ENCODE measurements at regions not wholly inside any gene's neighbourhood (a gene's known extent, or its start where the extent isn't known, plus 50 kb on each side); places are given as distances from the start of the nearest gene placed in this dataset.

DNA sequence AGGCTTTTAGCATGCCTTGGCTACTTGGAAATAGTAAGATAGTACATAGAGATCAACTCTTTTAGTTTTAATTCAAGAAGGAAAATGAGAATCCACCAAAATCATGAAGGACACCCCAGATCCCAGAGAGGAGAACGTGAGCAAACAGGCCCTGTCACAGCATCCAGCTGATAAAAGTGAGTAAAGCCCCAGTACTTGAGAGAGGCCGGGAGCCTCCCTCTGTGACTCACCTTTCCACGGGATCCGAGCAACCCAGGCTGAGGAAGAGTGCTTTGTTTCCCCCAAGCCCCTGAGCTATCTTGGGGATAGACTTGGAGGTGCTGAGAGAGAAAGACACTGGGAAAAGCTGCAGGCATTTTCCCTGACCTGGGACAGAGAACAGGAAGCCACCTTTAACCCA lies 238.6 kb downstream of the DUSP10 start:
- peaks cover 0 to 3% of the 10 kb centered on the region in 2 donors for H3K9me3 ChIP-seq (ENCODE audit: control insufficient read depth in 2 of 2, insufficient read depth in 1 of 2, low read length in 1 of 2)
- 96% methylated on average over 4 of the region's 4 CpGs for WGBS
- H3K36me3 ChIP-seq (ENCODE audit: control insufficient read depth in 2 of 2, insufficient read depth in 2 of 2, low read length in 1 of 2): no peaks in the 10 kb centered on the region
- H3K4me1 ChIP-seq (ENCODE audit: control insufficient read depth in 2 of 2, insufficient read depth in 2 of 2, low read length in 2 of 2): no peaks in the 10 kb centered on the region
- no peak overlapping the region for H3K4me3 ChIP-seq (ENCODE audit: low read length in 2 of 2)
- H3K27me3 ChIP-seq (ENCODE audit: control insufficient read depth in 2 of 2, insufficient read depth in 1 of 2, low read length in 1 of 2): no peaks in the 10 kb centered on the region
- H3K27ac ChIP-seq (ENCODE audit: low read depth in 1 of 2, low read length in 1 of 2): no peak overlapping the region
- DNase-seq (ENCODE audit: low read depth in 6 of 9, low spot score in 9 of 9): no peak

DNA sequence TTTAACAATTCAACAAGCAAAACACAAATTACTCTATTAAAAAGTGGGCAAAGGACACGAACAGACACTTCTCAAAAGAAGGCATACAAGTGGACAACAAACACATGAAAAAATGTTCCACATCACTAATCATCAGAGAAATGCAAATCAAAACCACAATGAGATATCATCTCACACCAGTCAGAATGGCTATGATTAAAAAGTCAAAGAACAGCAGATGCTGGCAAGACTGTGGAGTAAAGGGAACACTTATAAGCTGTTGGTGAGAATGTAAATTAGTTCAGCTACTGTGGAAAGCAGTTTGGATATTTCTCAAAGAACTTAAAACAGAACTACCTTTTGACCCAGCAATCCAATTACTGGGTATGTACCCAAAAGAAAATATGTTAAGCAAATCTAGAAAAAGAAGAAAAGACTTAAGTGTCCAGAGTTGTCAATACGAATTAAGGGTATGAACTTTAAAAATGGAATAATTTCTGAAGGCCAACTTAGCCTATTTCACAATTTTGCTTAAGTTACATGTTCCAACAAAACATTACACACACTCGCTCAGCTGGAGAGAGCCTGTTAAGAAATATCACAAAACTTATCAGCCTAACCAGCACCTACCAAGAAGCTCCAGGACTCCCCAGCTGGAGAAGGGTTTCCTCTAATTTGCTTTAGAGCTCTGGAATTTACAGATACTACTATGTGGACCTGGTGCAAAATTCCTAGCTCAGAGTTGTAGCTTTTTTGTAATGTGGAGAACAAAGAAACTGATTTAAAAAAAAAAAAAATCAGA lies 232.1 kb downstream of the DUSP10 start:
- 96% methylated on average over 3 of the region's 3 CpGs for WGBS
- Histone ChIP-seq H3K36me3 (ENCODE audit: control insufficient read depth in 2 of 2, insufficient read depth in 2 of 2, low read length in 1 of 2) (no peaks in the 10 kb centered on the region), H3K27me3 (ENCODE audit: control insufficient read depth in 2 of 2, insufficient read depth in 1 of 2, low read length in 1 of 2) (no peaks in the 10 kb centered on the region), H3K9me3 (ENCODE audit: control insufficient read depth in 2 of 2, insufficient read depth in 1 of 2, low read length in 1 of 2) (peaks cover 0 to 3% of the 10 kb centered on the region in 2 donors), H3K4me3 (ENCODE audit: low read length in 2 of 2) (no peak overlapping the region), H3K27ac (ENCODE audit: low read depth in 1 of 2, low read length in 1 of 2) (no peak overlapping the region), H3K4me1 (ENCODE audit: control insufficient read depth in 2 of 2, insufficient read depth in 2 of 2, low read length in 2 of 2) (no peaks in the 10 kb centered on the region)
- DNase-seq (ENCODE audit: low read depth in 6 of 9, low spot score in 9 of 9): no peak

DNA sequence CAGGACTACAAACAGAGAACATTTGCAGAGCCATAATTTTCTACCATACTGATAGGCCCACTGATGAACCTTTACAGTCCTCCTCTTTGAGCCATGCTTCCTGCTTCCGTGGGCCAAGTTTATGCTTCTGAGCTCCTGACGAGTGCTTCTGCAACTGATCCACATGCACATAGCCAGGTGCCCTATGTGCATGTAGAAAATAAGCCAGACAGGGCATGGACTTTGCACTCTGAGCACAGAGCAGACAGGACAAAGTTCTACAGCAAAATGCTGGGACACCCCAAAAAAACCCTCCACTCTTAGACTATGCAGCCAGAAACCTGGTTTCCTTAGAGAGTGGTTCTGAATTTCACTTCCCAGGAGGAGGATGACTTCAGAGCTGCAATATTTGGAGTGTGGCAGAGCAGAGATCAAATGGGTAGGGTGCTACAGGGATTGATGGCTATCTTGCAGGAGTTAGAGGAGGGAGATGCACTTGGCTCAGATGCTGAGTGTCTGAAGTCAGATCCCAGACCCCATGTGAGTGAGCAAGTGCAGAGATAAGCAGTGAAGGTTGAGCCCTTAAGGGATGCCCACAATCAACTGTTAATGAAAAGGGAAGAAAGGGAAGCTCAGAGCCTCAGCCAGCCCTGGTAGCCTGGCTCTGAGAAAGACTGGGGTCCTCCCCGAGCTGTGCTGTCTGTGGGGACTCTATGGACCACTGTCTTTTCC lies 230.9 kb downstream of the DUSP10 start:
- H3K4me3 ChIP-seq (ENCODE audit: low read length in 2 of 2): no peak overlapping the region
- 95% methylated on average over 3 of the region's 3 CpGs for WGBS
- H3K9me3 ChIP-seq (ENCODE audit: control insufficient read depth in 2 of 2, insufficient read depth in 1 of 2, low read length in 1 of 2): no peaks in the 10 kb centered on the region
- no peaks in the 10 kb centered on the region for H3K4me1 ChIP-seq (ENCODE audit: control insufficient read depth in 2 of 2, insufficient read depth in 2 of 2, low read length in 2 of 2)
- no peak for DNase-seq (ENCODE audit: low read depth in 6 of 9, low spot score in 9 of 9)
- H3K27me3 ChIP-seq (ENCODE audit: control insufficient read depth in 2 of 2, insufficient read depth in 1 of 2, low read length in 1 of 2): no peaks in the 10 kb centered on the region
- no peaks in the 10 kb centered on the region for H3K36me3 ChIP-seq (ENCODE audit: control insufficient read depth in 2 of 2, insufficient read depth in 2 of 2, low read length in 1 of 2)
- no peak overlapping the region for H3K27ac ChIP-seq (ENCODE audit: low read depth in 1 of 2, low read length in 1 of 2)

DNA sequence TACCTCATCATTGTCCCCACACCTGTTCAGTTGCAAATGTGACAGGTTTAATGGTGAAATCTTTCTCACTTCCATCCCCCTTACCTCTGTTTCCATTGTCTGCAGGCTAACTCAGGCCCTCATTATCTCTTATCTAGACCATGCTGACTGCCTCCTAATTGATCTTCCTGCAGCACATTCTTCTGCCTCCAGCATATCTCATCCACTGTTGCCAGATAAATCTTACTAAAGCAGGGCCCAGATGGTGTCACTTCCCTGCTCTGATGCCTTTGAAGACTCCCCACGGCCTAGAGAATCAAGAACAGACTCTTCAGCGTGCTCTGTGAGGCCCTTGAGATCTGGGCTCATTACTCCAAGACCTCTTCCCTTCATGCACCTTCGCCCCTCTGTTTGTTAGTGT lies 230.1 kb downstream of the DUSP10 start:
- 89% methylated on average over 3 of the region's 3 CpGs for whole genome bisulfite sequencing
- no peak for DNase-seq (ENCODE audit: low read depth in 6 of 9, low spot score in 9 of 9)
- H3K27ac ChIP-seq (ENCODE audit: low read depth in 1 of 2, low read length in 1 of 2): no peak overlapping the region
- no peak overlapping the region for H3K4me3 ChIP-seq (ENCODE audit: low read length in 2 of 2)
- H3K4me1 ChIP-seq (ENCODE audit: control insufficient read depth in 2 of 2, insufficient read depth in 2 of 2, low read length in 2 of 2): no peaks in the 10 kb centered on the region
- no peaks in the 10 kb centered on the region for H3K36me3 ChIP-seq (ENCODE audit: control insufficient read depth in 2 of 2, insufficient read depth in 2 of 2, low read length in 1 of 2)
- H3K27me3 ChIP-seq (ENCODE audit: control insufficient read depth in 2 of 2, insufficient read depth in 1 of 2, low read length in 1 of 2): no peaks in the 10 kb centered on the region
- no peaks in the 10 kb centered on the region for H3K9me3 ChIP-seq (ENCODE audit: control insufficient read depth in 2 of 2, insufficient read depth in 1 of 2, low read length in 1 of 2)

DNA sequence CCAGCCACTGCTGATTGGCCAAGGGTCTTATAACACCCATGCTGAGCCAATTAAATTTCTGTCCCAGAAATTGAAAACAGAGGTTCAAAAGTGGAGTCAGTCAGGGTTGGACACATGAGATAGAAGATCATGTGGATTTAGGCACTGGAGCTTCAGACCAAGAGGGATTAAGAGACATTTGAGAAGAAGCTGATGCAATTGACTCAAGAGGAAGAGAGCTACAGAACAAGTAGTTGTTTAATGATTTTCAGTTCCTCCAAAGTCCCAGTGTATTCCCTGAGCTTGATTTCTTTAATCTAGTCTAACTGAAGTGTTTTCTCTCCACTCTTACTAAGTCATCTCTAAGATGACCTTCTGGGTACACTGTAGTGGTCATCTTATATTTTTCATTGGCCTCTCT lies 227.1 kb downstream of the DUSP10 start:
- H3K4me1 ChIP-seq (ENCODE audit: control insufficient read depth in 2 of 2, insufficient read depth in 2 of 2, low read length in 2 of 2): no peaks in the 10 kb centered on the region

DNA sequence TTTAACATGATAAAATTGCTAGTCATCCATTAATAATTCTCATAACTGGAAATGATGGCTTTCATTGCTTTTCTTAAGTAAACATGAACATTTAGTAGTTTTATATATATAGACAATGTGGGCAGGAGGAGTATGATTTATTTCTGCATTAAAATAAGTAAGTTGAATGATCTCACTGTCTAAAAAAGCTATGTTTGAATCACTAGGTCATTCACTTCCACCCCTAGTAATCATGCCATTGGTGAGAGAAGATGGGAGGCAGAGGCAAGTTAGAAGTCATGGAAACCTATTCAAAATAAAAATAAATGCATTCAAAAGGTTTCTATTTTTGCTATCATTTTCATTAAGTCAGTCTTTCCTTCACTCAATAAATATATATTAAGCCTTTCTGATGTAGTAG lies 226.4 kb downstream of the DUSP10 start:
- no peaks in the 10 kb centered on the region for H3K9me3 ChIP-seq (ENCODE audit: control insufficient read depth in 2 of 2, insufficient read depth in 1 of 2, low read length in 1 of 2)
- H3K36me3 ChIP-seq (ENCODE audit: control insufficient read depth in 2 of 2, insufficient read depth in 2 of 2, low read length in 1 of 2): no peaks in the 10 kb centered on the region
- H3K4me1 ChIP-seq (ENCODE audit: control insufficient read depth in 2 of 2, insufficient read depth in 2 of 2, low read length in 2 of 2): no peaks in the 10 kb centered on the region
- H3K27ac ChIP-seq (ENCODE audit: low read depth in 1 of 2, low read length in 1 of 2): no peak overlapping the region
- DNase-seq (ENCODE audit: low read depth in 6 of 9, low spot score in 9 of 9): no peak
- H3K27me3 ChIP-seq (ENCODE audit: control insufficient read depth in 2 of 2, insufficient read depth in 1 of 2, low read length in 1 of 2): no peaks in the 10 kb centered on the region
- no peak overlapping the region for H3K4me3 ChIP-seq (ENCODE audit: low read length in 2 of 2)

More for the DNA sequence above, 227.1 kb downstream of the DUSP10 start:
- DNase-seq (ENCODE audit: low read depth in 6 of 9, low spot score in 9 of 9): no peak
- Histone ChIP-seq H3K27me3 (ENCODE audit: control insufficient read depth in 2 of 2, insufficient read depth in 1 of 2, low read length in 1 of 2) (no peaks in the 10 kb centered on the region), H3K27ac (ENCODE audit: low read depth in 1 of 2, low read length in 1 of 2) (no peak overlapping the region), H3K36me3 (ENCODE audit: control insufficient read depth in 2 of 2, insufficient read depth in 2 of 2, low read length in 1 of 2) (no peaks in the 10 kb centered on the region), H3K9me3 (ENCODE audit: control insufficient read depth in 2 of 2, insufficient read depth in 1 of 2, low read length in 1 of 2) (no peaks in the 10 kb centered on the region), H3K4me3 (ENCODE audit: low read length in 2 of 2) (no peak overlapping the region)

DNA sequence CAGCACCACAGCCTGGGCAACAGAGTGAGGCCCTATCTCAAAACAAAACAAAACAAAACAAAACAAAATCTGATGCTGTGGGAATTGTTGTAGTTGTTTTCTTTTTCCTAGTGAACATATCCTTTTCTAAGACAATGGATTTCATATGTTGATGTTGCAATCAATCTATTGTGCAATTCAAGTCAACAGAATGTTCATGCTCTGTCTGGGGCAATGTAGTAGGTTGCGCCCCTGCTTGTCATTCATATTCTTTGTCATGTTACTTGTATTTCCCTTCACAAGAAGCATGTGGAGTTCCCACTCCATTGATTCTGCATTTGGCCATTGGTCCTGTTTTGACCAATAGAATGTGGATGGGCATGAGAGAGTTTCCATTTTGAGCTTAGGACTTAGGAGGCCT lies 223.9 kb downstream of the DUSP10 start:
- H3K4me3 ChIP-seq (ENCODE audit: low read length in 2 of 2): no peak overlapping the region
- H3K27ac ChIP-seq (ENCODE audit: low read depth in 1 of 2, low read length in 1 of 2): no peak overlapping the region
- no peaks in the 10 kb centered on the region for H3K36me3 ChIP-seq (ENCODE audit: control insufficient read depth in 2 of 2, insufficient read depth in 2 of 2, low read length in 1 of 2)
- DNase-seq (ENCODE audit: low read depth in 6 of 9, low spot score in 9 of 9): no peak
- 97% methylated on average over 1 of the region's 1 CpG for WGBS
- no peaks in the 10 kb centered on the region for H3K27me3 ChIP-seq (ENCODE audit: control insufficient read depth in 2 of 2, insufficient read depth in 1 of 2, low read length in 1 of 2)
- no peaks in the 10 kb centered on the region for H3K4me1 ChIP-seq (ENCODE audit: control insufficient read depth in 2 of 2, insufficient read depth in 2 of 2, low read length in 2 of 2)
- H3K9me3 ChIP-seq (ENCODE audit: control insufficient read depth in 2 of 2, insufficient read depth in 1 of 2, low read length in 1 of 2): no peaks in the 10 kb centered on the region

DNA sequence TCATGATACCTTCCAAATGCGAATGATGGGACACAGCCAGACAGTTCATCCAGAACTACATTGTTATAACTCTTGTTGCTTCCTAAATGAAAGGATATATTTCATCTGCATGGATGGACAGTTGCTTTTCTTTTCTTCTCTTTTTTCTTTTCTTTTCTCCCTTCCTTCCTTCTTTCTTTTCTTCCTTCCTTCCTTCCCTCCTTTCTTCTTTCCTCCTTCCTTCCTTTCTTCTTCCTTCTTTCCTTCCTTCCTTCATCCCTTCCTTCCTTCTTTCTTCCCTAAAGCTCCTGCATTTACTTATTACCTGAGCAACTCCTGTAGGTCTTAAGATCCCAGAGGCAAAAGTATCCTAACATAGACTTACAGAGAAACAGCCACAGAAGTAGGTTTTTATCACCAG lies 221.6 kb downstream of the DUSP10 start:
- H3K36me3 ChIP-seq (ENCODE audit: control insufficient read depth in 2 of 2, insufficient read depth in 2 of 2, low read length in 1 of 2): no peaks in the 10 kb centered on the region
- no peak overlapping the region for H3K4me3 ChIP-seq (ENCODE audit: low read length in 2 of 2)
- no peaks in the 10 kb centered on the region for H3K4me1 ChIP-seq (ENCODE audit: control insufficient read depth in 2 of 2, insufficient read depth in 2 of 2, low read length in 2 of 2)
- H3K27ac ChIP-seq (ENCODE audit: low read depth in 1 of 2, low read length in 1 of 2): no peak overlapping the region
- no peaks in the 10 kb centered on the region for H3K27me3 ChIP-seq (ENCODE audit: control insufficient read depth in 2 of 2, insufficient read depth in 1 of 2, low read length in 1 of 2)
- no peaks in the 10 kb centered on the region for H3K9me3 ChIP-seq (ENCODE audit: control insufficient read depth in 2 of 2, insufficient read depth in 1 of 2, low read length in 1 of 2)
- 96% methylated on average over 1 of the region's 1 CpG for WGBS
- DNase-seq (ENCODE audit: low read depth in 6 of 9, low spot score in 9 of 9): no peak

DNA sequence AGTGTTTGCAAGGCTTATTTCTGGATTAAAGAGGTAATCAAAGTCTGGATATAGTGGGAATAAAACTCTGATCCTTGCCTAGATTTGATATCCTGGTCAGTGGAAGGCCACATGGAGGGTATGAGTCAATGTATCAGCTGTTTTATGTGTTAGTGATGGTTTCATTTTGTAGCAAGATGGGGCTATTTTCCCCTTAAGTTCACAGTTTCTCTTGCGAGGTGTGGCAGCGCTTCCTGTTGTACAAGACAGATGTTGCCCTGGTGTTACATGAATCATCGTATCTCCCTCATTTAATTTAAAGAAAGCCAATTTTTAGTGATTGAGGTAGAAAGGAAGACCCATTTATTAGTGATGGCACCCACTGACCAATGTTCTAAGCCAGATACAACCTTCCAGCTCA lies 220.2 kb downstream of the DUSP10 start:
- Histone ChIP-seq H3K27me3 (ENCODE audit: control insufficient read depth in 2 of 2, insufficient read depth in 1 of 2, low read length in 1 of 2) (no peaks in the 10 kb centered on the region), H3K4me3 (ENCODE audit: low read length in 2 of 2) (no peak overlapping the region), H3K9me3 (ENCODE audit: control insufficient read depth in 2 of 2, insufficient read depth in 1 of 2, low read length in 1 of 2) (no peaks in the 10 kb centered on the region), H3K27ac (ENCODE audit: low read depth in 1 of 2, low read length in 1 of 2) (no peak overlapping the region), H3K36me3 (ENCODE audit: control insufficient read depth in 2 of 2, insufficient read depth in 2 of 2, low read length in 1 of 2) (no peaks in the 10 kb centered on the region), H3K4me1 (ENCODE audit: control insufficient read depth in 2 of 2, insufficient read depth in 2 of 2, low read length in 2 of 2) (no peaks in the 10 kb centered on the region)
- 93% methylated on average over 3 of the region's 3 CpGs for WGBS
- no peak for DNase-seq (ENCODE audit: low read depth in 6 of 9, low spot score in 9 of 9)
